Adrenal gland (tissue), 5 donors: ENCODE measurements at regions not wholly inside any gene's neighbourhood (a gene's known extent, or its start where the extent isn't known, plus 50 kb on each side); places are given as distances from the start of the nearest gene placed in this dataset.

Experiments
- POLR2A ChIP-seq, 2 donors: fragments of 450-650 bp; IDR thresholded peaks; one replicate each; pipeline ENCODE4 v1.6.1; 2017; ENCODE audit warnings: antibody characterized with exemption in 2 of 2, mild to moderate bottlenecking in 2 of 2, moderate library complexity in 1 of 2
- TF ChIP-seq, protein P1 (sequence below), 6 experiments: fragments of 450-650 bp in 4 of 6; fragments of 200-600 bp in 2 of 6; sonication (generic) in 1 of 6; IDR thresholded peaks; 1 replicate in 5 of 6; 2 replicates in 1 of 6; pipeline versions ENCODE4 v1.5.1 to v1.8.0; 2016 to 2021; ENCODE audit warnings: antibody characterized with exemption in 6 of 6, mild to moderate bottlenecking in 2 of 6, moderate library complexity in 1 of 6
- donor health status: DM: no; HTN: no; CAD: no.

DNA sequence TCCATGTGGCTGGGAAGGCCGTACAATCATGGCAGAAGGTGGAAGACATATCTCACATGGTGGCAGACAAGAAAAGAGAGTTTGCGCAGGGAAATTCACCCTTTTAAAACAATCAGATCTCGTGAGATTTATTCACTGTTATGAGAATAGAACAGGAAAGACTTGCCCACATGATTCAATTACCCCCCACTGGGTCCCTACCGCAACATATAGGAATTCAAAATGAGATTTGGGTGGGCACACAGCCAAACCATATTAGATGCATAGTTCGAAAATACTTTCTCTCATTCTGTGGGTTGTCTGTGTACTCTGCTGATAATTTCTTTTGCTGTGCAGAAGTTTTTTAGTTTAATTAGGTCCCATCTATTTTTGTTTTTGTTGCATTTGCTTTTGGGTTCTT, 990.3 kb downstream of the PLA2G4A start:
- TF ChIP-seq, protein P1, sequence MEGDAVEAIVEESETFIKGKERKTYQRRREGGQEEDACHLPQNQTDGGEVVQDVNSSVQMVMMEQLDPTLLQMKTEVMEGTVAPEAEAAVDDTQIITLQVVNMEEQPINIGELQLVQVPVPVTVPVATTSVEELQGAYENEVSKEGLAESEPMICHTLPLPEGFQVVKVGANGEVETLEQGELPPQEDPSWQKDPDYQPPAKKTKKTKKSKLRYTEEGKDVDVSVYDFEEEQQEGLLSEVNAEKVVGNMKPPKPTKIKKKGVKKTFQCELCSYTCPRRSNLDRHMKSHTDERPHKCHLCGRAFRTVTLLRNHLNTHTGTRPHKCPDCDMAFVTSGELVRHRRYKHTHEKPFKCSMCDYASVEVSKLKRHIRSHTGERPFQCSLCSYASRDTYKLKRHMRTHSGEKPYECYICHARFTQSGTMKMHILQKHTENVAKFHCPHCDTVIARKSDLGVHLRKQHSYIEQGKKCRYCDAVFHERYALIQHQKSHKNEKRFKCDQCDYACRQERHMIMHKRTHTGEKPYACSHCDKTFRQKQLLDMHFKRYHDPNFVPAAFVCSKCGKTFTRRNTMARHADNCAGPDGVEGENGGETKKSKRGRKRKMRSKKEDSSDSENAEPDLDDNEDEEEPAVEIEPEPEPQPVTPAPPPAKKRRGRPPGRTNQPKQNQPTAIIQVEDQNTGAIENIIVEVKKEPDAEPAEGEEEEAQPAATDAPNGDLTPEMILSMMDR (IDR thresholded peaks at IDR 0.05), result no peak
- no peak for TF ChIP-seq POLR2A (IDR thresholded peaks at IDR 0.05)
